SJSA1 (cell line): ENCODE measurements at regions not wholly inside any gene's neighbourhood (a gene's known extent, or its start where the extent isn't known, plus 50 kb on each side); places are given as distances from the start of the nearest gene placed in this dataset.
"Not testable (repeated sequence)": the region's sequence is repeated elsewhere in the genome, so short reads cannot be mapped to it uniquely, and the experiment has no call there.

Experiments used
- DNase-seq, 2 experiments: peaks; one replicate each; pipeline ENCODE4 v3.0.0-alpha.2; 2015 to 2020; ENCODE audit warnings: low spot score in 2 of 2, low read depth in 1 of 2
- H3K27ac ChIP-seq: fragments of 250-450 bp; sonication (Bioruptor Pico); 2 replicates; pipeline ENCODE4 v1.5.1; 2020; ENCODE audit warnings: mild to moderate bottlenecking, moderate library complexity
- H3K27me3 ChIP-seq: fragments of 250-450 bp; sonication (Bioruptor Pico); replicated peaks from 2 replicates; pipeline ENCODE4 v1.5.1; 2020; ENCODE audit warnings: mild to moderate bottlenecking, moderate library complexity
- H3K36me3 ChIP-seq: fragments of 250-450 bp; sonication (Bioruptor Pico); 2 replicates; pipeline ENCODE4 v1.5.1; 2020; ENCODE audit warnings: mild to moderate bottlenecking
- H3K4me1 ChIP-seq: fragments of 250-450 bp; sonication (Bioruptor Pico); replicated peaks from 2 replicates; pipeline ENCODE4 v1.6.1; 2021; ENCODE audit warnings: mild to moderate bottlenecking
- H3K4me3 ChIP-seq: fragments of 250-450 bp; sonication (Bioruptor Pico); 2 replicates; pipeline ENCODE4 v1.5.1; 2020; ENCODE audit warnings: mild to moderate bottlenecking
- H3K9me3 ChIP-seq: fragments of 250-450 bp; sonication (Bioruptor Pico); replicated peaks from 2 replicates; pipeline ENCODE4 v1.5.1; 2020; ENCODE audit warnings: mild to moderate bottlenecking

DNA sequence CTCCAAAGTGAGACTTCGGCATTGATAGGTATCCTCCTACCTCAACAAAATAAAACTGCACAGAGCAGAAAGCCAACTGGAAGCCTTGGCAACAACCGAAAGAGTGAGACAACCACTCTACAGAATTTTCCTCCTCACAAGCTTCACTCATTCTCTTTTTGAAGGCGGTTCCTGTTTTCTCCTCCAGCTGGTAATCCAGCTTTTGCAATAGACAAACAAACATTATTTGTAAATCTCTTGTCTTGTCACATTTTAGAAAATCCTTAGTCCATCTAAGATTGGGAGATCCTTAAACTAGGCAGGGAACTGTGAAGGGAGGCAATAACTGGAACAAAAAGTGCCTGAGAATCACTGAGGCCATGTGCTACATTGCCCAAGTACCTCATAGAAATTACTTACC is 332.4 kb downstream of the BCL11A start:
- H3K27ac ChIP-seq = no peak overlapping the region
- H3K27me3 ChIP-seq = no peaks in the 10 kb centered on the region
- no peaks in the 10 kb centered on the region for H3K36me3 ChIP-seq
- no peaks in the 10 kb centered on the region for H3K9me3 ChIP-seq
- H3K4me3 ChIP-seq = no peak overlapping the region
- DNase-seq = no peak
- H3K4me1 ChIP-seq = no peaks in the 10 kb centered on the region

DNA sequence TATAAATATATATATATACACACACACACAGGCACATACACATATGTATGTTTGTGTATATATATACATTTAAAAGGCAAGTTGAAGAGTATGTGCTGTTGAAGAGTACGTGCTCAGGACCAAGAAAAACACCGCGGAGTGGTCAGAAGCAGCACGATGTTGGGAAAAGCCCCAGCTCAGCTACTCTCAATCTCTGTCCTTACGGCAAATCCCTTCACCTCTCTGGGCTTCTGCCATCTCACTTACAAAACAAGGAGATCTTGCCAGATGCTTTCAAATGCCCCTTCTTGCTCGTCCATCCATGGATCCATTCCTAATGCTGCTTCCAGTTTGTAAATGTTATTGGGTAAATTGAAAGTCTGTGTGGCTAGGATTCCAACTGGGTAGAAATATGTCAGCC is 333.9 kb downstream of the BCL11A start:
- no peaks in the 10 kb centered on the region for H3K27me3 ChIP-seq
- H3K4me3 ChIP-seq = no peak overlapping the region
- H3K36me3 ChIP-seq = no peaks in the 10 kb centered on the region
- H3K9me3 ChIP-seq = no peaks in the 10 kb centered on the region
- H3K27ac ChIP-seq = no peak overlapping the region
- no peak for DNase-seq
- no peaks in the 10 kb centered on the region for H3K4me1 ChIP-seq

DNA sequence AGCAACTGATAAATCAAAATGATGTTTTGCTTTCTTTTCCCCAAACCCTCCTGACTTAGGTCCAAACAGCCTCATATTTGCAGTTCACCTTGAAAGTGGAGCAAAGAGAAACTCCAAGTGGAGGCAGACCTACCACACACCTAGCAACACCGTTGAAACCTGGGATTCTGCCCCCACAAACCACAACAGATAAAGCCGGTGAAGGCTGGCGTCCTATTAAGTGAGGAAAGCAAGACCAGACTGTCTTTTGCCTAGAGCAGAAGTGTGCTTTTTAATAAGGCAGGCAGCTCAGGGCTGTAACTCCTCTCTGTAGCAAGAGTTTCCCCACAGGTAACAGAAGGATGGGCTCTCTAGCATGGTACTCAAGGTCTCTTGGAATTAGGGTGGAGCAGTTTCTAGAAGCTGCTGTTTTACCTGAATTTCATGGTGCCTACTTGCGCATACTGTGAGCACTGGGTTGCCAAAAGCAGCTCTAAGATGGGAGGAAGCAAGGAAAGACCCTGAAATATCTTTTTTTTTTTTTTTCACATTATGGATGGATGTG is 336.9 kb downstream of the BCL11A start:
- DNase-seq = no peak
- H3K27ac ChIP-seq = no peak overlapping the region
- no peaks in the 10 kb centered on the region for H3K9me3 ChIP-seq
- no peaks in the 10 kb centered on the region for H3K27me3 ChIP-seq
- no peak overlapping the region for H3K4me3 ChIP-seq
- no peaks in the 10 kb centered on the region for H3K36me3 ChIP-seq
- H3K4me1 ChIP-seq = no peaks in the 10 kb centered on the region

DNA sequence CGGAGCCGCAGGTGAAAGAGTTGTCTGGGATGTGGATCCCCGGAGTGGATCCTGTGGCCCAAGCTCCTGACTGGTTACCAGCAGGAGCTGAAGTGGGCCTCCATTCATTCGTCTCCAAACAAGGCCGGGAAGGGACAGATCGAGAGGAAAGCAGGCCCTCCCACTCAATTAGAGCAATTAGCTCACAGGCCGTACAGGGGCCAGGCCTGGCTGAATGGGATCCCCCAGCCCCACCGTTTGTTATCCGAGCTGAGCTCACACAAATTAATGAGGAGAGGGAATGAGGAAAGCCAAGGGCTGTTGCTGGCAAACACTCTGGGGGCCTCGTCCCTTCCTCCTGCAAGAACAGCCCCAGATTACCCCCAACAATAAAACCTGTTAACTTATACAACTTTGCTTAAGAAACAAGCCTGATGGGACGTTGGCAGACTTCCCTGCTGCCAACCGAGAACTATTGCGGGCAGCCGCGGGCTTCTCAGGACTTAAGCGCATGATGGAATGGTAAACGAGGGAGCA is 338.0 kb downstream of the BCL11A start:
- H3K36me3 ChIP-seq = no peaks in the 10 kb centered on the region
- no peak for DNase-seq
- no peak overlapping the region for H3K4me3 ChIP-seq
- no peaks in the 10 kb centered on the region for H3K27me3 ChIP-seq
- H3K9me3 ChIP-seq = no peaks in the 10 kb centered on the region
- no peak overlapping the region for H3K27ac ChIP-seq
- H3K4me1 ChIP-seq = no peaks in the 10 kb centered on the region

DNA sequence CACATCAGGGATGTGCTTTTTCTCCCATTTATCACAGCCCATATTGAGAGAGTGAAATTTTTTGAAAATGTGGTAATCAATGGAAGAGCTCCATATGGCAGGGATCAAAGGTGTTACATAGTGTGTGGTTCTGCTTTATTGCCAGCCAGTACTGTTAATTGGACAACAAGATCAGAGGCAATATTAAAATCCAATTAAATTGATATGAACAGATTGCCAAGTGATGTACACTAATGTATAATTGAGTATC is 338.9 kb downstream of the BCL11A start:
- H3K4me3 ChIP-seq = no peak overlapping the region
- no peaks in the 10 kb centered on the region for H3K27me3 ChIP-seq
- DNase-seq = no peak
- no peak overlapping the region for H3K27ac ChIP-seq
- no peaks in the 10 kb centered on the region for H3K4me1 ChIP-seq
- no peaks in the 10 kb centered on the region for H3K36me3 ChIP-seq
- H3K9me3 ChIP-seq = no peaks in the 10 kb centered on the region

DNA sequence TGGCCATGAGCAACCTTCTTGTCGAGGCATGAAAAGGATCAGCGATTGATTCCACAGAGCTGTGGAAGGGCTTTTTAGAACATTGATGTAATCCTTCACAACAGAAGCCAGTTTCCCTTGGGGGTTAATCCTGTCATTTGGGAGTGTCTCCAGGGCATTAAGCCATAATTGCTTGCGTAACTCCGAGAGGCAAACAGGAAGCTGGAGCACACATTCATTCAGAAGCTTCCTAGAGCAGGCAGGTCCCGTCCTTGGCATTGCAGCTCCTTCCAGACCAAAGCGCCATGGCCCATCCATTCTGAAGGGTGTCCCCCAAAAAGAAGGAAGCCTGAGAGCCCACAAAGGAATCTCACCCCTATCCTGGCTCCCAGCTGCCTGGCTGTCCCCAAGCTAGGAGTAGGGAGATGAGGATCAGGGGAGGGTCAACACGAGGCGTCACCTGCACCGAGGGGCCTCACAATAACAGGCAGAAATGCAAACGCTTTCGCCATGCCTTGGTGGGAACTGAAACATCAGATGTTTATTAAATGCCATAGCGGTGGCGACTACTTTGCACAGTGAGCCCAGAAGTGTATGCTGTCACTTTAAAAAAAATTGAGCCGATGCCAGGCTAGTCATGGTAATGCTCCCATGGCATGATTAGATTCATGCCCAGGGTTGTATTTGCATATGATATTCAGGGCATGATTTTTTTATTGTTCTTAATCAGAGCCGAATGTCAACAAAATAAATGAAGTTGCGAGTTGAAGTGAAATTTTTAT is 339.4 kb downstream of the BCL11A start:
- H3K27ac ChIP-seq = no peak overlapping the region
- no peaks in the 10 kb centered on the region for H3K36me3 ChIP-seq
- no peaks in the 10 kb centered on the region for H3K27me3 ChIP-seq
- DNase-seq = no peak
- H3K4me3 ChIP-seq = no peak overlapping the region
- H3K4me1 ChIP-seq = no peaks in the 10 kb centered on the region
- no peaks in the 10 kb centered on the region for H3K9me3 ChIP-seq

DNA sequence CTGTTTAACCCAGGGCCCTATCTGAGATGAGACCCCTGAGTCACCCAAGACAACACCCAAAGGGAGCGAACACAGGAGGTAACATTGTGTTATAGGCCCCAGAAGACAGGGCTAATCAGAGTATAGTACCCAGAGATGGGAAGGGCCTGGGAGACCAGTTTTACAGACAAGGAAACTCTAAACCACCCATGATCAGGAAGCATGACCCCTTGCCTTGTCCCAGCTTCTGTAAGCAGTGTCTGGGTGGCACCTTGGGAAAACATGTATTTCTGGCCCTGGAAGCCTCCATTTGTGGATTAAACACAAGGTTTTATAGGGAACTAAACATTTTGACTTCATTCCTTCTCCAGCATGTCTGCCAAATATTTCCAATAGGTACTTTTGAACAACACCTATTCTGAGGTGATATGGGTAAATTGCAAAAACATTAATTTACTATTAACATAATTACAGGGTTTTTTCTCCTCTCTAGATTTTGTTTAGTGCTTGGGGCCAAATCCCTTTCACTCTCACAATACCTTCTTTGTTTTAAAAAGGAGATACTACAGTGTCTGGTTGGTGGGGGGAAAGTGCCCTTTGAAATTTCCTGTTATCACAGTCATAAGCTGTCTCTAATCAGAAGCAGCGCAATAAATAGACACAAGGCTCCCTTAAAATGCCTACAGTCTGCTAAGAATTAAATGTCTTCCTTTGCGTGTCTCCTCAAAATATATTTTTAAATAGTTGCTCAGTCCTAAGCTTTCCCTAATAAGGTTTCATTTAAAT is 341.1 kb downstream of the BCL11A start:
- Histone ChIP-seq H3K27me3 (no peaks in the 10 kb centered on the region), H3K27ac (no peak overlapping the region), H3K9me3 (no peaks in the 10 kb centered on the region), H3K4me1 (no peaks in the 10 kb centered on the region), H3K4me3 (no peak overlapping the region), H3K36me3 (no peaks in the 10 kb centered on the region)
- no peak for DNase-seq

DNA sequence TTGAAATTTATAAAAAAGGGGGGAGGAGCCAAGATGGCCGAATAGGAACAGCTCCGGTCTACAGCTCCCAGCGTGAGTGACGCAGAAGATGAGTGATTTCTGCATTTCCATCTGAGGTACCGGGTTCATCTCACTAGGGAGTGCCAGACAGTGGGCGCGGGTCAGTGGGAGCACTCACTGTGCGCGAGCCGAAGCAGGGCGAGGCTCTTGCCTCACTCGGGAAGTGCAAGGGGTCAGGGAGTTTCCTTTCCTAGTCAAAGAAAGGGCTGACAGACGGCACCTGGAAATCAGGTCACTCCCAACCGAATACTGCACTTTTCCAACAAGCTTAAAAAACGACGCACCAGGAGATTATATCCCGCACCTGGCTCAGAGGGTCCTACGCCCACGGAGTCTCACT is 364.4 kb downstream of the BCL11A start:
- not testable (repeated sequence) for H3K27ac ChIP-seq, H3K36me3 ChIP-seq, H3K27me3 ChIP-seq, DNase-seq, H3K9me3 ChIP-seq, H3K4me3 ChIP-seq, H3K4me1 ChIP-seq

DNA sequence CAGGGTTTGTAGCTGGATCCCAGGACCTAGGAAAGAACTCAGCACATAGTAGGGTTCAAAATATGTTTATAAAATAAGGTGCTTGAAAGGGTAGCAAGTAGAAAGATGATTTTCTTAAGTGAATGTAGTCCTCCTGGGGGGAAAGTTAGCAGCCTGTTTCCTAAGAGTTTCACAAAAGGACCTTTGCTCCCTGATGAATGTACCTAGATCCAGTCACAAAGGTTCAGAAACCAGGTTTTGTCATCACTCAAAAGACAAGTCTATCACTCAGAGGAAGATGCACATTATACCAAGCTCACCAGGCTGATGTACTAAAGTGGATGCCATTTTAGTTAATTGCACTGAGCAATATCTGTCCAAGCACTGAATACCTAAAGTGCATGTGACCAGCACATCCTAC is 378.2 kb downstream of the BCL11A start:
- no peaks in the 10 kb centered on the region for H3K4me1 ChIP-seq
- H3K36me3 ChIP-seq = no peaks in the 10 kb centered on the region
- no peak overlapping the region for H3K4me3 ChIP-seq
- H3K27me3 ChIP-seq = no peaks in the 10 kb centered on the region
- no peak for DNase-seq
- no peaks in the 10 kb centered on the region for H3K9me3 ChIP-seq
- no peak overlapping the region for H3K27ac ChIP-seq

DNA sequence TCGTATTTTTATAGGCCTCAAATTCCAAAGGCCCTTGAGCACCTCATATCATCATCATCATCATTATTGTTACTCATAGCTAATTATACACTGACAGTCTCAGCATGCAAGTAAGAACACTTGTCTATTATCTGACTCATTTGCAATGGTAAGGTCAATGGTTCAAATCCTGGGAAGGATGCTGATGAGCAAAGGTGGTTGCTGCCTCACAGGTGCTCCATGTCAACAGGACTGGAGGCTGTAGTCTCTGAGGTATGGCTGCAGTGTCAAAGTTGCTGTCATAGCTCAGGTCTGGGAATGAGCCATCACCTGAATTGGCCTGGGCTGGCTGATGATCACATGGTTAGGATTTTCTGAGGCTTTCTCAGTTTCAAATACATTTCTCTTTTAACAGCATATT is 379.3 kb downstream of the BCL11A start:
- DNase-seq = no peak
- H3K9me3 ChIP-seq = no peaks in the 10 kb centered on the region
- no peaks in the 10 kb centered on the region for H3K27me3 ChIP-seq
- H3K4me3 ChIP-seq = no peak overlapping the region
- H3K27ac ChIP-seq = no peak overlapping the region
- no peaks in the 10 kb centered on the region for H3K36me3 ChIP-seq
- no peaks in the 10 kb centered on the region for H3K4me1 ChIP-seq

DNA sequence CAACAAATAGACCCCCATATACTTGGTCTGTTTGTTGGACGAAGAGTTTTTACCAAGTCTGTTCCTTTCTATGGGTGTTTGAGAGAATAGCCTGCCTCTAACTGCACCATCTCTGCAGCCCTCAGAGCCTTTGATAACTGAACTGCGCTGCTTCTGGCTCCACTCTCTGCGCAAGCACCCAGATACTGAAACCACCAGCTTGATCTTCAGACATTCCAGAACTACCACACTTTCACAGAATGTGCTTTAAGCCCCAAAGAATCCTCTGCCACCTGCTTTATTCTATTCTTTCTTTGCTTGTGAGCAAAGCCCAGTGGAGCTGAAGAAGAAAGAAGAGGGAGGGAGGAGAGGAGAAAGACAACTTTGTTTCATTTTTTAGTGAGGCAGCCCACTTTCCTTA is 380.7 kb downstream of the BCL11A start:
- no peaks in the 10 kb centered on the region for H3K36me3 ChIP-seq
- no peak overlapping the region for H3K27ac ChIP-seq
- DNase-seq = no peak
- no peaks in the 10 kb centered on the region for H3K9me3 ChIP-seq
- no peaks in the 10 kb centered on the region for H3K4me1 ChIP-seq
- H3K27me3 ChIP-seq = no peaks in the 10 kb centered on the region
- no peak overlapping the region for H3K4me3 ChIP-seq

DNA sequence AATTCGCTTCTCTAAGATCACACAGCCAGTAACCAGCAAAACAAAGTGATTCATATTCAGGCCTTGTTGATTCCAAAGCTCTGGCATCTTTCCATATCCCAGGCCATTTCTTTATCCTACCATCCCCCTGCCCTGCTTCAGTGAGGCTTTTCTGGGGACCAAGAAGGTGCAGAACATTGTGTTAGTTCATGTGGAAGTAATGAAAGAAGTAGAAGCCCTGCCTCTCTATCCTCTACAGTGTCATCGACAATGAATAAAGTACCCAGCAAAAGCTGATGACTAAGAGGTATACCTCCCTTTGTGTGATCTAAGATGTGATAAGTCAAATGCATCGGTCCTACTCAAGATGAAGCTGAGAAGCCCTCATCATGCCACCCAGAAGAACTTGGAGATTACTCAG is 383.2 kb downstream of the BCL11A start:
- Histone ChIP-seq H3K4me3 (no peak overlapping the region), H3K9me3 (no peaks in the 10 kb centered on the region), H3K27ac (no peak overlapping the region), H3K27me3 (no peaks in the 10 kb centered on the region), H3K4me1 (no peaks in the 10 kb centered on the region), H3K36me3 (no peaks in the 10 kb centered on the region)
- DNase-seq = no peak

DNA sequence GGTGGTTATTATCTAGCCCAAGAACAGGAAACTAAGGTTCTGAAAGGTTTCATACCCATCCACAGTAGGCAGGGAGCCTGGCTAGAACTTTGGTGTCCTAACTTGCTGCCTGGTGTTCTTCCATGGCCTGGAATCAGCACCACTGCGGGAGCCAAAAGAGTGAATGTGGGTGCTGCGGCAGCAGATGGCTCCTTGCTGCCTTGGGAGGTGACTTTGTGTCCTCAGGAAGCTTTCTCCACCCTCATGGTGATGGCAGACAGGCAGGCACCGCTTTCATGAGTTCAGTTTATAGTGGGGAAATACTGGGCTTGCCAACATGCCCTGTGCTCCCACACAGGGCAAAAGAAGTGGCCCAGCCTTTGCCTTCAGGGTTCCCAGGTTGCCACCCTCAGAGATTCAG is 385.2 kb downstream of the BCL11A start:
- no peaks in the 10 kb centered on the region for H3K36me3 ChIP-seq
- no peaks in the 10 kb centered on the region for H3K4me1 ChIP-seq
- H3K27ac ChIP-seq = no peak overlapping the region
- no peaks in the 10 kb centered on the region for H3K9me3 ChIP-seq
- DNase-seq = no peak
- no peak overlapping the region for H3K4me3 ChIP-seq
- H3K27me3 ChIP-seq = no peaks in the 10 kb centered on the region

DNA sequence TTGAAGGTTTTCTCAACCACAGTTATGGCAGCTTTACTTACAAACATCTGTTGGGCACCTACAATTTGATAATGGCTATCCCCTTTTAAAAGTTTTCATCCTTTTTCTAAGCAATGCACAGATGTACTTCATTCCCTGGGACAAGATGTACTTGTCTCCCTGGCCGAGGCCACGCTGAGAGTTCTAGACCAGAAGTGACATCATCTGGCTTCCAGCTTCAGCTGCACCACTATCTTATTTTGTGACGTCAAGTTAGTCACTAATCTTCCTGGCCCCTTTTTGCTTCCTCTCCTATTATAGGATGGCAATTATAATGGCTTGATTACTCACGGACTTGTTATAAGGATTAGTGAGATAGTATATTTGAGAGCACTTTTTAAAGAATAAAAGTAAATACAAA is 386.4 kb downstream of the BCL11A start:
- H3K27me3 ChIP-seq = no peaks in the 10 kb centered on the region
- no peak for DNase-seq
- no peaks in the 10 kb centered on the region for H3K36me3 ChIP-seq
- H3K4me3 ChIP-seq = no peak overlapping the region
- H3K9me3 ChIP-seq = no peaks in the 10 kb centered on the region
- H3K4me1 ChIP-seq = no peaks in the 10 kb centered on the region
- no peak overlapping the region for H3K27ac ChIP-seq
